SH-SY5Y (cell line): ENCODE measurements at regions not wholly inside any gene's neighbourhood (a gene's known extent, or its start where the extent isn't known, plus 50 kb on each side); places are given as distances from the start of the nearest gene placed in this dataset.

Source experiments
- GATA2 ChIP-seq: IDR thresholded peaks from 2 replicates; pipeline ENCODE4 v1.6.1; 2011; ENCODE audit warnings: mild to moderate bottlenecking, low read depth, low read length
- GATA3 ChIP-seq: IDR thresholded peaks from 2 replicates; pipeline ENCODE4 v1.6.1; 2011; ENCODE audit warnings: low read depth, mild to moderate bottlenecking, low read length, moderate library complexity

DNA sequence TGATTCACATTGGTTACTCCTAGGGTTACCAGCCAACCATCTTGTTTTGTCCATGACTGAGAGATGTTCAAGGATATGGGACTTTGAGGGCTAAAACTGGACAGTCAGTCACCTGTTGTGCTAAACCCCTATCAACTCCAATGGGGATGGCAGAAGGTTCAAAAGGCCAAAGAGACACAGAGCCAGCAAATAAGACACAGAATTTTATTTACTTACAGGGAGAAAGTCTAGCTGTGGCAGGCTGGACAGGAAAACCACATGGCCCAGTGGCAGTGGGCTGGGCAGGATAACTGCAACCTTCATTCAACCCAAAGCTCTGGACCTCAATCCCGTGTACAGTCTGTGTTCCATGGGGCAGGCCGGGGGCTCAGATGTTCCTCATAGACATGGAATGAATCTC, 326.7 kb upstream of the RPS6KA3 start:
- TF ChIP-seq GATA2 (no peak), GATA3 (no peak)
